ENCODE measurements at regions not wholly inside any gene's neighbourhood (a gene's known extent, or its start where the extent isn't known, plus 50 kb on each side); places are given as distances from the start of the nearest gene placed in this dataset.

DNA sequence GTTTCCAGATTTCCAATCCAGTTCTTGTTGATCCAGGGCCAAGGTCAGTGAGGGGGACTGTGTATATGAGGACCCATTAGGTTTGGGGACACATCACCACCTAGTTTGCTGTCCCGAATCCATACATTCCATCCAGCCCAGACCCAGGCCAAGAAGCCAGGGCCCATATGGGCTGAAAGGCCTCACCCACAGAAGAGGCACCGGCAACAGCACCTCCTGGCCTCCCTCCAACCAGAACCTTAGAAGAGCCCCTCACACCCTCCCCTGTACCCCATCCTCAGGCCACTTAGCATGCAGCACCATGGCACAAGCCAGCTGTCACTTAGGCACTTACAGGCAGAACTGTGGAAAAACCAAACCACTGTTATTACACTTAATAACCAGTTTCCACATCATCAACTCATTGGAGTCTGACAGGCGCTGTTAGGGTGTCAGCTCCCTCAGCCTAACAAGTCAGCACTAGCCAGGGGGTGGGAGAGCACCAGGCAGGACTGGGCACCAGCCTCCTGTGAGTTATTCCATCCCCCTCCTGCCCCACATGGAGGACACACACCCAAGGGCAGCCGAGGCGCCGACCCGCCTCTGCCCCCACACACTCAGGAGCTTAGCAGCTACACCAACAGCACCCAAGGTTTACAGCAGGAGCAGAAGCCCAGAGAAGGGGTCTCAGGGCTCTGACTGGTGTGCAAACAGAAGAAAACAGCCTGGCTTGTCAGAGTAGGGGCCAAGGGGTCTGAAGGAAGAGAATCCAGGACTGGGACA is 132.0 kb downstream of the BUD13 start (continued):
- TF ChIP-seq REST (IDR thresholded peaks at IDR 0.05; ENCODE audit: low read depth, low read length) (no peak), EP300 (IDR thresholded peaks at IDR 0.05; ENCODE audit: borderline replicate concordance in 1 of 2, low read depth in 1 of 2, low read length in 1 of 2) (no peak), EZH2phosphoT487 (IDR thresholded peaks at IDR 0.05; ENCODE audit: borderline replicate concordance, low read depth) (no peak), MEF2A (IDR thresholded peaks at IDR 0.05; ENCODE audit: borderline replicate concordance, low read depth) (no peak)

- peaks cover 0 to 16% of the 10 kb centered on the region in 2 experiments; a peak in 1 of 4 replicates for H3K4me1 ChIP-seq (ENCODE audit: control insufficient read depth in 1 of 2, insufficient read depth in 2 of 2, low read depth in 1 of 2, low read length in 1 of 2)
- no peak for DNase-seq
- ChIA-PET CTCF (interaction anchor here (1.0 to 2.9 kb wide), 4 partner anchors 33 to 139 kb away, joined by 3 to 9 read pairs (median 5); no protein-coding TSS in a partner anchor), POLR2A (no interaction called here)
- no peaks in the 10 kb centered on the region for H3K79me2 ChIP-seq (ENCODE audit: insufficient read depth)
- no peak overlapping the region for H2AFZ ChIP-seq (ENCODE audit: low read depth)
- H4K20me1 ChIP-seq (ENCODE audit: insufficient read depth), result no peaks in the 10 kb centered on the region
- H3K9me2 ChIP-seq, result no peaks in the 10 kb centered on the region
- H3K4me2 ChIP-seq, result no peak overlapping the region
- TF ChIP-seq YY1 (IDR thresholded peaks at IDR 0.05; ENCODE audit: low read depth) (no peak), JUND (IDR thresholded peaks at IDR 0.05) (no peak), TEAD4 (IDR thresholded peaks at IDR 0.05; ENCODE audit: borderline replicate concordance, insufficient read depth) (no peak), RAD21 (IDR thresholded peaks at IDR 0.05; ENCODE audit: low read length) (no peak), MXI1 (IDR thresholded peaks at IDR 0.05; ENCODE audit: low read depth, low read length) (no peak), CHD2 (IDR thresholded peaks at IDR 0.05; ENCODE audit: low read length, partially characterized antibody) (no peak), NFIC (IDR thresholded peaks at IDR 0.05; ENCODE audit: borderline replicate concordance) (no peak), FOXJ3 (CRISPR knock-in tag; IDR thresholded peaks at IDR 0.05) (no peak), TAF1 (IDR thresholded peaks at IDR 0.05; ENCODE audit: borderline replicate concordance, low read depth, low read length) (no peak), SMC3 (IDR thresholded peaks at IDR 0.05; ENCODE audit: low read depth, low read length) (no peak)
- H3K9ac ChIP-seq, result no peak overlapping the region
- H3K27me3 ChIP-seq (ENCODE audit: insufficient read depth), result no peaks in the 10 kb centered on the region; the same call in 1 of the 2 replicates
- H3K27ac ChIP-seq (ENCODE audit: low read depth in 2 of 2, low read length in 1 of 2), result no peak overlapping the region
- WGBS (ENCODE audit: low lambda C conversion rate), result 58% methylated on average over 6 of the region's 6 CpGs
- no peaks in the 10 kb centered on the region for H3K9me3 ChIP-seq
- no peaks in the 10 kb centered on the region for H3K36me3 ChIP-seq (replicated peaks in 1 of 2; ENCODE audit: control insufficient read depth in 1 of 2, insufficient read depth in 2 of 2, low read length in 1 of 2)
- no peak overlapping the region for H3K4me3 ChIP-seq (ENCODE audit: low read depth in 2 of 2, low read length in 1 of 2)
- H3F3A ChIP-seq (replicated peaks; ENCODE audit: insufficient read depth), result no peaks in the 10 kb centered on the region
These were observed 134.3 kb downstream of the BUD13 start for GRCh38 chr11:116638463-116638862.

All from SK-N-SH (cell line).